ENCODE measurements at regions not wholly inside any gene's neighbourhood (a gene's known extent, or its start where the extent isn't known, plus 50 kb on each side); places are given as distances from the start of the nearest gene placed in this dataset.

DNA sequence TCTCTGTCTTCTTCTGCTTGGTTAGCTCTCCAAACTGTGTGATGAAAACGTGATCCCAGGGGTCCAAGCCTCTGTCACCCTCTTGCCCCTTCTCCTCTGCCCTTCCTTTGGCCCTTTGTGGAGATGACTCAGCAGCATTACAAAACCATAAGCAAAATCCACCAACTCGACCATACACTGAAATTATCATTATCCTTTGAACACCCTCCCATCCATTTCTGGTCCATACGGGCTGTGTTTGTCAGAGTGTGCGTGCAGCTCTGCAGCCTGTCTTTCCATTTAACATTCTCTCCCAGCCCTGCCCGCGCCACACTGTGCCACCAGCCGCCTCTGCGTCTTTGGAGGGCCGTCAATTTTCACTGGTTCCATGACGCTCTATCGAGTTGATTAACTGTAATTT, 69.2 kb downstream of the SLC25A47 start:
- no peak for DNase-seq (ENCODE audit: low read depth)
- TF ChIP-seq, protein P1, sequence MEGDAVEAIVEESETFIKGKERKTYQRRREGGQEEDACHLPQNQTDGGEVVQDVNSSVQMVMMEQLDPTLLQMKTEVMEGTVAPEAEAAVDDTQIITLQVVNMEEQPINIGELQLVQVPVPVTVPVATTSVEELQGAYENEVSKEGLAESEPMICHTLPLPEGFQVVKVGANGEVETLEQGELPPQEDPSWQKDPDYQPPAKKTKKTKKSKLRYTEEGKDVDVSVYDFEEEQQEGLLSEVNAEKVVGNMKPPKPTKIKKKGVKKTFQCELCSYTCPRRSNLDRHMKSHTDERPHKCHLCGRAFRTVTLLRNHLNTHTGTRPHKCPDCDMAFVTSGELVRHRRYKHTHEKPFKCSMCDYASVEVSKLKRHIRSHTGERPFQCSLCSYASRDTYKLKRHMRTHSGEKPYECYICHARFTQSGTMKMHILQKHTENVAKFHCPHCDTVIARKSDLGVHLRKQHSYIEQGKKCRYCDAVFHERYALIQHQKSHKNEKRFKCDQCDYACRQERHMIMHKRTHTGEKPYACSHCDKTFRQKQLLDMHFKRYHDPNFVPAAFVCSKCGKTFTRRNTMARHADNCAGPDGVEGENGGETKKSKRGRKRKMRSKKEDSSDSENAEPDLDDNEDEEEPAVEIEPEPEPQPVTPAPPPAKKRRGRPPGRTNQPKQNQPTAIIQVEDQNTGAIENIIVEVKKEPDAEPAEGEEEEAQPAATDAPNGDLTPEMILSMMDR (IDR thresholded peaks at IDR 0.05; ENCODE audit: insufficient read depth, low read depth, low read length, missing control alignments) = no peak
- no peak overlapping the region for H3K4me3 ChIP-seq (ENCODE audit: low read length)

DNA sequence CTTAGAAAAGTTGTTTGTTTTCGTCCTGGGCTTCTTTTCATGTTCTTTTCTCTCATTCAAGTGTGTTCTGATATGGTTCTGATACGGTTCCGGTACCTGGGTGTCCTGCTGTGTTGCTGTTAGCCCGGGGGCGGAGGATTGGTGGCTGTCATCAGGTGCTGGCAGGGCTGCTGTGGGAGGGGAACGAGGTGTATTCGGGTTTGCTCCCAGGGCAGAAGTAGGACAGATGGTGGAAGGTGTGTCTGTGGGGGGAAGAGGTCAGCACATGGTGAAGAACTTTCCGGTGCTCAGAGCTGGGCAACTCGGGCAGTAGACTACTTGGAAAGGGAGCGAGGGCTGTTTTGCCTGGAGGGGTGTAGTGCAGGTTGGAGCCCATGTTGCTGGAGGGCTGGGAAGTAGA, 70.2 kb downstream of the SLC25A47 start:
- no peak for DNase-seq (ENCODE audit: low read depth)
- TF ChIP-seq, protein P1 (IDR thresholded peaks at IDR 0.05; ENCODE audit: insufficient read depth, low read depth, low read length, missing control alignments) = no peak
- H3K4me3 ChIP-seq (ENCODE audit: low read length) = no peak overlapping the region

DNA sequence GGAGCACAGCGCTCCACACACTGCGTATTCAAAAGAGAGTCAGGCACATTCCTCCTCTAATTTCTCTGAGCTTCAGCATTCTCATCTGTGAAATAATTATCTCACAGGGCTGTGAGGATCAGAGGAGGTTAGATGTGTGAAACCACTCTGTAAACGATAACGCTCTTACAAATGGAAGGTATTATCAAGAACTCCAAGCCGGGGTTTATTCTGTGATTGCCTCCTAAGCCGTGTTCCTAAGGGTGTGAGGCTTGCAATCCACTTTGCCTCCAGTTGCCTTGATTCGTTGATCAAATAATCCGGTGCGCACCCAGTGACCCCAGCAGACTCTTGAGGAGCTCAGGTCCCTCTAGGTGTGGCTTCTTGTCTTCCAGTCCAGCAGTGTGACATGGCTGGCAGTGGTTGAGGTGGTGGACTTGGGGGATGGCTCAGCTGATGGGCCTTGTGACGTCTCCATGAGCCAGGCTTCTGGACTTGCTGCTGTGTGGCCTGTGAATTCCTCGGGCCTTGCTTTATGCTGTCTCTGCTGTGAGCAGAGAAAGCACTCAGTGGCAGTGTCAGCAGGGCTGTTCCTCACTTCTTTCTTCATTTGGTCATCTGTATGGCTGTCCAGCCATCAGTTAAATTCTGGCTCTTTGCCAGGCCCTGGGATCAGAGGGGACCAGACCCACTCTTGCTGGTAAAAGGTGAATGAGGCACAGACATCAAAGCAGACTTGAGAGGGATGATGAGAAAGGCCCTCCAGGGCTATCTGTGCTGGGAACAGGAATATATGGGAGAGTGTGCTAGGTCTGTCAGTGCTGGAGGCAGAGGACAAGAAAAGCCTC, 71.0 kb downstream of the SLC25A47 start:
- no peak overlapping the region for H3K4me3 ChIP-seq (ENCODE audit: low read length)
- TF ChIP-seq, protein P1 (IDR thresholded peaks at IDR 0.05; ENCODE audit: insufficient read depth, low read depth, low read length, missing control alignments) = no peak
- no peak for DNase-seq (ENCODE audit: low read depth)

DNA sequence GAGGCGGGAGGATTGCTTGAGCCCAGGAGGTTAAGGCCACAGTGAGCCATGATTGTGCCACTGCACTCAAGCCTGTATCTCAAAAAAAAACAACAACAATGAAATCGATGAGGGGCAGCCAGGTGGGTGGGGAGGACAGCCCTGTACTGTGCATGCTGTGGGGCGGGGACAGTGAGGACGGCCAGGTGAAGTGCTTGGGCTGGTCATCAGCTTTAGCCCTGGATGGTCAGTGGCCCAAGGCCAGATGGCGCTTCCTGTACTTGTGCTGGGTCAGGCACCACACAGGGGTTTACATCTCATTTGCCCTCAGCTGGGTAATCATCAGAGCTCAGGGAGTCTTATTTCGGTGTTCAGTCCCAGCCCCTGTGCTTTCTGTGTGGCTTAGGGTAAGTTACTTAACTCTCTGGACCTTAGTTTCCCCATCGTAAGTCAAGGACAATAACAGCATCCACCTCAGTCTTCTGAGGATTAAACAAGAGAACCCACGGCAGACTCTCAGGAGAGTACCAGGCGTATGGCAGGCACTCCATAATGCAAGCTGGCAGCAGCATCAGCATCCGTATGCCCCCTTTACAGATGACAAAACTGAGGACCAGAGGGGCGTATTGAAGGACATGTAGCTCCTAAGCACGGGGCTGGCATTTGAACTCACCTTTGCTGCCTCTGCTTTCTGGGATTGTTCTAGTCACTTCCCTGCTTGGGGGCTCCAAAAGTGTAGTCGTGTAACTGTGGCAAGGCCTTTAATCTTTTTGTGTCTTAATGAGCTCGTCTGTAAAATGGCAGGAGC, 71.9 kb downstream of the SLC25A47 start:
- DNase-seq (ENCODE audit: low read depth) = no peak
- no peak overlapping the region for H3K4me3 ChIP-seq (ENCODE audit: low read length)
- TF ChIP-seq, protein P1 (IDR thresholded peaks at IDR 0.05; ENCODE audit: insufficient read depth, low read depth, low read length, missing control alignments) = no peak

DNA sequence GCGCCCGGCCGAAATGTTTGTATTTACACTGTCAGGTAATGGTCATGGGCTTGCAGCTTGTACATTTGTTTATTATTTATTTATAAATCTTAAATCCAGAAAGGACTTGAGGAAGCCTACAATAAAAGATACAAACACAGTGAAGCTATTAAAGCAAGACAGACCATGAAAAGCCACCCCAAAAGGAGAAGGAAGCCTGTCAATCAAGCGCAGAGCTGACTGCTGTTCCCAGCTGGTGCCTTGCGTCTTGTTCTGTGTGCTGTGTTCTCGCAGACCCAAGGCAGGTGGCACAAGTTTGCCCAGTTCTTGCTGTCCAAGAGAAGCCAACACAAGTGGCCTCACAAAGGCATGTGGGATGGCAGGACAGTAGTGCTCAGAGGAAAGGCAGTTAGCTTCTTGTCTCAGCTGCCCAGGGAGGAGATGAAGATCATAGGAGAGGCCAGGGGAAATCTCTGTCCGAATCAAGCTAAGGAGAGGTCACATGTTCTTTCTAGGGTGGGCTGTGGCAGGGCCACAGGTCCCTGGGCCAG, 73.2 kb downstream of the SLC25A47 start:
- H3K4me3 ChIP-seq (ENCODE audit: low read length) = no peak overlapping the region
- TF ChIP-seq, protein P1 (IDR thresholded peaks at IDR 0.05; ENCODE audit: insufficient read depth, low read depth, low read length, missing control alignments) = no peak
- no peak for DNase-seq (ENCODE audit: low read depth)

DNA sequence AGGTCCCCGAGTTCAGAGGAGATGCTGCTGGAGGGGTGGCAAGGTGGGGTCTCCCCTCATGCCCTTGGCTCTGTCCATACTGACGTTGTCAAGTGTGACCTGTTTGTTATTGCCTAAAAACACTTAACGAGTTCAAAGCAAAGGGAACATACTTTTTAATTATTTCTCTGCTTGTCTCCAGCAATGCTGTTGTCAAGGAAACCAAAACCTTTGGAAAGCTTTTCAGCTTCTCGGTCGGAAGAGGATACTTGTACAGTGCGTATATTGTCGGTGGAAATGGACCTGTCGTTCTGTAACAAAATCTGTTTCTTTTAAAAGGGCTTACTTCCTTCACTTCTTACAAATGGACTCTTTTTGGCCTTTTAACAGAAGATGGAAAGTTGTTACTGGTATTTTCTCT, 73.9 kb downstream of the SLC25A47 start:
- H3K4me3 ChIP-seq (ENCODE audit: low read length) = no peak overlapping the region
- DNase-seq (ENCODE audit: low read depth) = no peak
- TF ChIP-seq, protein P1 (IDR thresholded peaks at IDR 0.05; ENCODE audit: insufficient read depth, low read depth, low read length, missing control alignments) = no peak

All from epithelial cell of esophagus (primary cell).